HEK293 (cell line): ENCODE measurements at regions not wholly inside any gene's neighbourhood (a gene's known extent, or its start where the extent isn't known, plus 50 kb on each side); places are given as distances from the start of the nearest gene placed in this dataset.

Experiments used
- REST ChIP-seq: fragments of 450-650 bp; formaldehyde crosslinking; IDR thresholded peaks from 2 replicates; pipeline ENCODE4 v1.5.1; 2016; ENCODE audit warnings: missing biosample characterization, missing genetic modification characterization
- YY1 ChIP-seq: fragments of 450-650 bp; formaldehyde crosslinking; IDR thresholded peaks from 2 replicates; pipeline ENCODE4 v1.5.1; 2018; ENCODE audit warnings: missing biosample characterization, missing genetic modification characterization
- ZEB2 ChIP-seq: fragments of 450-650 bp; formaldehyde crosslinking; IDR thresholded peaks from 2 replicates; pipeline ENCODE4 v1.5.1; 2016; ENCODE audit warnings: missing biosample characterization, missing genetic modification characterization
- ZNF274 ChIP-seq, 2 experiments: fragments of 200-500 bp in 1 of 2; fragments of 450-650 bp in 1 of 2; sonication (Bioruptor generic) in 1 of 2; formaldehyde crosslinking in 1 of 2; IDR thresholded peaks; 2 replicates each; pipeline versions ENCODE4 v1.5.1 to v1.6.1; 2014 to 2016; ENCODE audit warnings: borderline replicate concordance in 1 of 2, inconsistent platforms in 1 of 2, low read length in 1 of 2, missing biosample characterization in 1 of 2, missing genetic modification characterization in 1 of 2
- ZNF394 ChIP-seq: fragments of 450-650 bp; formaldehyde crosslinking; IDR thresholded peaks from 2 replicates; pipeline ENCODE4 v1.5.1; 2016; ENCODE audit warnings: missing biosample characterization, missing genetic modification characterization, mild to moderate bottlenecking, moderate library complexity, borderline replicate concordance
- ZNF621 ChIP-seq: fragments of 450-650 bp; formaldehyde crosslinking; IDR thresholded peaks from 2 replicates; pipeline ENCODE4 v1.5.1; 2017; ENCODE audit warnings: missing biosample characterization, missing genetic modification characterization
- TF ChIP-seq, protein P1 (sequence below): fragments of 450-650 bp; formaldehyde crosslinking; IDR thresholded peaks from 2 replicates; pipeline ENCODE4 v1.5.1; 2017; ENCODE audit warnings: missing biosample characterization, missing genetic modification characterization

DNA sequence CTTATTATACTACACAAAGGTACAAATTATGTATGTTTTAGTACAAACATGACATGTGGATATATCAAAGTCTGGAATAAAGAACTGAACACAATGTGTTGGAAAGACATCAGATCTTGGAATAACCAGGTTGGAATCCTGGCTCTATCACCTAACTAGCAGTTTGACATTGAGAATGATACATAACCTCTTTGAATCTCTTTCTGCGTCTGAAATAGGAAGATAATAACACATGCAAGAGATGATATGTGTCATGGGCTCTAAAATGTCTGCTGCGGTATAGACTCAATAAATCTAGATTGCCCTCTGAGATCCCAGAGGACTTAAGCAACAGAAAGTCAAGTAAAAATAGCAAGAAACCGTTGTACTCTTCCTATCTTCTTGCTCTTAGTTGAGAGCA lies 66.8 kb upstream of the CCN2 start:
- TF ChIP-seq ZNF394 (no peak), ZNF274 (IDR thresholded peaks at IDR 0.05; ENCODE audit: low read length) (no peak), ZNF274 (tag by site-specific recombination; IDR thresholded peaks at IDR 0.05; ENCODE audit: borderline replicate concordance) (no peak), ZNF621 (tag by site-specific recombination) (no peak), ZEB2 (tag by site-specific recombination) (no peak), YY1 (tag by site-specific recombination) (no peak), REST (tag by site-specific recombination) (no peak)
- TF ChIP-seq, protein P1, sequence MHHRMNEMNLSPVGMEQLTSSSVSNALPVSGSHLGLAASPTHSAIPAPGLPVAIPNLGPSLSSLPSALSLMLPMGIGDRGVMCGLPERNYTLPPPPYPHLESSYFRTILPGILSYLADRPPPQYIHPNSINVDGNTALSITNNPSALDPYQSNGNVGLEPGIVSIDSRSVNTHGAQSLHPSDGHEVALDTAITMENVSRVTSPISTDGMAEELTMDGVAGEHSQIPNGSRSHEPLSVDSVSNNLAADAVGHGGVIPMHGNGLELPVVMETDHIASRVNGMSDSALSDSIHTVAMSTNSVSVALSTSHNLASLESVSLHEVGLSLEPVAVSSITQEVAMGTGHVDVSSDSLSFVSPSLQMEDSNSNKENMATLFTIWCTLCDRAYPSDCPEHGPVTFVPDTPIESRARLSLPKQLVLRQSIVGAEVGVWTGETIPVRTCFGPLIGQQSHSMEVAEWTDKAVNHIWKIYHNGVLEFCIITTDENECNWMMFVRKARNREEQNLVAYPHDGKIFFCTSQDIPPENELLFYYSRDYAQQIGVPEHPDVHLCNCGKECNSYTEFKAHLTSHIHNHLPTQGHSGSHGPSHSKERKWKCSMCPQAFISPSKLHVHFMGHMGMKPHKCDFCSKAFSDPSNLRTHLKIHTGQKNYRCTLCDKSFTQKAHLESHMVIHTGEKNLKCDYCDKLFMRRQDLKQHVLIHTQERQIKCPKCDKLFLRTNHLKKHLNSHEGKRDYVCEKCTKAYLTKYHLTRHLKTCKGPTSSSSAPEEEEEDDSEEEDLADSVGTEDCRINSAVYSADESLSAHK, result no peak
